HCT116 (cell line): ENCODE measurements at regions not wholly inside any gene's neighbourhood (a gene's known extent, or its start where the extent isn't known, plus 50 kb on each side); places are given as distances from the start of the nearest gene placed in this dataset.

ENCODE experiments used
- ATAC-seq: fragments of 200-7000 bp; cut with Tn5 transposase; 2 replicates; pipeline ENCODE4 v1.9.1; 2020; ENCODE audit warnings: mild to moderate bottlenecking, moderate library complexity
- BruUV-seq: library from RNA; stranded (reverse); fragments of 400-500 nt; replicated peaks from 2 replicates; lab custom pipeline; 2021; lab: Mats Ljungman, UMichigan
- CTCF ChIA-PET: fragments of 300-600 bp; sonication (Branson Sonifier 250); formaldehyde crosslinking; loops from one replicate; lab custom pipeline; 2021; ENCODE audit warnings: antibody characterized with exemption; lab: Charles Lee
- POLR2A ChIA-PET: fragments of 300-600, 350-600 bp; sonication (Branson Sonifier 250); formaldehyde crosslinking; loops from one replicate; lab custom pipeline; 2021; ENCODE audit warnings: antibody characterized with exemption; lab: Charles Lee
- RAD21 ChIA-PET, 2 experiments: fragments of 300-600 bp; sonication (Branson Sonifier 250); formaldehyde crosslinking; loops; one replicate each; lab custom pipeline; 2023; ENCODE audit warnings: low total read pairs in 2 of 2; ENCODE audit not compliant: uncharacterized antibody in 2 of 2, unreplicated experiment in 2 of 2, low non-redundant PET in 1 of 2; lab: Charles Lee
- DNase-seq: peaks from one replicate; pipeline ENCODE4 v3.0.0-alpha.2; 2010; ENCODE audit warnings: low read depth, low spot score
- H2AFZ ChIP-seq: fragments of 200-600 bp; shearing (Covaris generic), sonication (generic); 2 replicates; pipeline ENCODE4 v1.6.1; 2017; ENCODE audit warnings: low read depth, mixed run types, mixed read lengths, antibody characterized with exemption, low read length; ENCODE audit not compliant: poor library complexity, severe bottlenecking
- H3K27ac ChIP-seq: 2 replicates; pipeline ENCODE4 v1.5.1; 2012; ENCODE audit warnings: low read depth, low read length
- H3K27me3 ChIP-seq: fragments of 200-600 bp; sonication (generic); 2 replicates; pipeline ENCODE4 v1.6.1; 2016; ENCODE audit warnings: mixed run types, low read length, mixed read lengths; ENCODE audit not compliant: insufficient read depth
- H3K36me3 ChIP-seq, 2 experiments: fragments of 200-500 bp in 1 of 2; fragments of 200-600 bp in 1 of 2; sonication (Bioruptor generic) in 1 of 2; sonication (generic) in 1 of 2; 2 replicates each; pipeline versions ENCODE4 v1.5.1 to v1.6.1; 2014 to 2016; ENCODE audit warnings: low read length in 2 of 2, inconsistent platforms in 1 of 2, mixed read lengths in 1 of 2, mixed run types in 1 of 2; ENCODE audit not compliant: insufficient read depth in 2 of 2, control insufficient read depth in 1 of 2
- H3K4me1 ChIP-seq, 2 experiments: fragments of 200-600 bp in 1 of 2; sonication (generic) in 1 of 2; 2 replicates each; pipeline versions ENCODE4 v1.5.1 to v1.6.1; 2012 to 2017; ENCODE audit warnings: low read length in 2 of 2, inconsistent platforms in 1 of 2, mild to moderate bottlenecking in 1 of 2, mixed read lengths in 1 of 2, mixed run types in 1 of 2, moderate library complexity in 1 of 2; ENCODE audit not compliant: insufficient read depth in 2 of 2, control insufficient read depth in 1 of 2
- H3K4me2 ChIP-seq: fragments of 200-600 bp; sonication (generic); 2 replicates; pipeline ENCODE4 v1.6.1; 2017; ENCODE audit warnings: mixed run types, low read length, mixed read lengths
- H3K4me3 ChIP-seq, 2 experiments: fragments of 200-600 bp in 1 of 2; sonication (generic) in 1 of 2; replicated peaks in 1 of 2; 2 replicates each; pipeline ENCODE4 v1.5.1; 2011 to 2016; ENCODE audit warnings: low read length in 2 of 2, control low read depth in 1 of 2, low read depth in 1 of 2, mild to moderate bottlenecking in 1 of 2, mixed read lengths in 1 of 2, mixed run types in 1 of 2
- H3K79me2 ChIP-seq: fragments of 200-600 bp; sonication (generic); 2 replicates; pipeline ENCODE4 v1.6.1; 2017; ENCODE audit warnings: mild to moderate bottlenecking, mixed run types, low read length, moderate library complexity, mixed read lengths; ENCODE audit not compliant: insufficient read depth
- H3K9ac ChIP-seq: fragments of 200-600 bp; sonication (generic); 2 replicates; pipeline ENCODE4 v1.6.1; 2016; ENCODE audit warnings: low read length, mixed read lengths
- H3K9me2 ChIP-seq: fragments of 200-600 bp; sonication (generic), shearing (Covaris generic); 2 replicates; pipeline ENCODE4 v1.6.1; 2017; ENCODE audit warnings: mixed run types, mild to moderate bottlenecking, moderate library complexity; ENCODE audit not compliant: insufficient read depth
- H3K9me3 ChIP-seq, 2 experiments: fragments of 200-500 bp in 1 of 2; fragments of 200-600 bp in 1 of 2; sonication (Bioruptor generic) in 1 of 2; sonication (generic) in 1 of 2; 2 replicates each; pipeline ENCODE4 v1.6.1; 2014 to 2017; ENCODE audit warnings: low read length in 2 of 2, mixed read lengths in 2 of 2, inconsistent platforms in 1 of 2, low read depth in 1 of 2, mild to moderate bottlenecking in 1 of 2, mixed run types in 1 of 2, moderate library complexity in 1 of 2; ENCODE audit not compliant: control insufficient read depth in 1 of 2, insufficient read depth in 1 of 2
- H4K20me1 ChIP-seq: fragments of 200-600 bp; sonication (generic), shearing (Covaris generic); 2 replicates; pipeline ENCODE4 v1.6.1; 2017; ENCODE audit warnings: mixed run types, mild to moderate bottlenecking, moderate library complexity; ENCODE audit not compliant: insufficient read depth
- CBX3 ChIP-seq: IDR thresholded peaks from 2 replicates; pipeline ENCODE4 v1.6.1; 2012; ENCODE audit warnings: low read depth
- CEBPB ChIP-seq: IDR thresholded peaks from 2 replicates; pipeline ENCODE4 v1.6.1; 2012; ENCODE audit warnings: low read depth
- CTCF ChIP-seq, 3 experiments: fragments of 200-600 bp in 1 of 3; sonication (generic) in 1 of 3; IDR thresholded peaks in 2 of 3; conservative IDR thresholded peaks in 1 of 3; 2 replicates each; pipeline ENCODE4 v1.5.1; 2012 to 2017; ENCODE audit warnings: low read depth in 2 of 3, low read length in 2 of 3, antibody characterized with exemption in 1 of 3, borderline replicate concordance in 1 of 3, control low read depth in 1 of 3, mild to moderate bottlenecking in 1 of 3, mixed read lengths in 1 of 3, mixed run types in 1 of 3, moderate library complexity in 1 of 3; ENCODE audit not compliant: insufficient read depth in 1 of 3
- EGR1 ChIP-seq: IDR thresholded peaks from 2 replicates; pipeline ENCODE4 v1.6.1; 2012; ENCODE audit warnings: low read depth
- ELF1 ChIP-seq: IDR thresholded peaks from 2 replicates; pipeline ENCODE4 v1.6.1; 2012; ENCODE audit warnings: low read depth, borderline replicate concordance
- EZH2 ChIP-seq: fragments of 200-600 bp; sonication (generic); IDR thresholded peaks from 2 replicates; pipeline ENCODE4 v1.6.1; 2017; ENCODE audit warnings: antibody characterized with exemption, mixed run types
- EZH2phosphoT487 ChIP-seq: fragments of 200-600 bp; IDR thresholded peaks from 2 replicates; pipeline ENCODE4 v1.6.1; 2018; ENCODE audit warnings: antibody characterized with exemption, borderline replicate concordance
- FOSL1 ChIP-seq: IDR thresholded peaks from 2 replicates; pipeline ENCODE4 v1.6.1; 2012; ENCODE audit warnings: low read depth
- JUND ChIP-seq: IDR thresholded peaks from 2 replicates; pipeline ENCODE4 v1.6.1; 2012
- MAX ChIP-seq: IDR thresholded peaks from 2 replicates; pipeline ENCODE4 v1.6.1; 2012
- POLR2A ChIP-seq: IDR thresholded peaks from 2 replicates; pipeline ENCODE4 v1.7.0; 2011; ENCODE audit warnings: borderline replicate concordance; ENCODE audit not compliant: insufficient read depth, insufficient read length; ENCODE audit errors: extremely low read depth
- POLR2AphosphoS5 ChIP-seq: IDR thresholded peaks from 2 replicates; pipeline ENCODE4 v1.6.1; 2011; ENCODE audit warnings: mild to moderate bottlenecking, low read depth, low read length, moderate library complexity
- SIN3A ChIP-seq: IDR thresholded peaks from 2 replicates; pipeline ENCODE4 v1.6.1; 2012; ENCODE audit warnings: low read depth
- SP1 ChIP-seq: IDR thresholded peaks from 2 replicates; pipeline ENCODE4 v1.6.1; 2012; ENCODE audit warnings: low read depth
- SRF ChIP-seq: IDR thresholded peaks from 2 replicates; pipeline ENCODE4 v1.6.1; 2012; ENCODE audit warnings: low read depth
- YY1 ChIP-seq: IDR thresholded peaks from 2 replicates; pipeline ENCODE4 v1.6.1; 2011; ENCODE audit warnings: low read length, low read depth, moderate library complexity, mild to moderate bottlenecking; ENCODE audit not compliant: insufficient replicate concordance; ENCODE audit errors: extremely low read depth
- intact Hi-C: fragments of 100-400 bp; cut with micrococcal nuclease; formaldehyde crosslinking; loops from 2 replicates; pipeline ENCODE4 v1.10.0; 2022
- TF ChIP-seq, protein P1 (sequence below): IDR thresholded peaks from 2 replicates; pipeline ENCODE4 v1.6.1; 2012

GRCh38 chr10:2665772-2666171 is 401.6 kb upstream of the PFKP start:
- Histone ChIP-seq H4K20me1 (no peaks in the 10 kb centered on the region), H2AFZ (no peak overlapping the region), H3K36me3 (no peaks in the 10 kb centered on the region), H3K4me1 (no peaks in the 10 kb centered on the region), H3K27ac (no peak overlapping the region), H3K9ac (no peak overlapping the region), H3K27me3 (no peaks in the 10 kb centered on the region), H3K79me2 (no peaks in the 10 kb centered on the region), H3K4me3 (no peak overlapping the region), H3K4me2 (no peak overlapping the region), H3K9me2 (no peaks in the 10 kb centered on the region), H3K9me3 (peaks cover 4 to 18% of the 10 kb centered on the region in 2 experiments; a peak in 3 of 4 replicates)
- DNase-seq (no peak), ATAC-seq (no peak)
- no TSS peak for BruUV-seq
- intact Hi-C loops: no loop called here
- RAD21 ChIA-PET: no interaction called here
- POLR2A ChIA-PET: no interaction called here
- TF ChIP-seq CEBPB: no peak
- CTCF ChIA-PET: no interaction called here

DNA sequence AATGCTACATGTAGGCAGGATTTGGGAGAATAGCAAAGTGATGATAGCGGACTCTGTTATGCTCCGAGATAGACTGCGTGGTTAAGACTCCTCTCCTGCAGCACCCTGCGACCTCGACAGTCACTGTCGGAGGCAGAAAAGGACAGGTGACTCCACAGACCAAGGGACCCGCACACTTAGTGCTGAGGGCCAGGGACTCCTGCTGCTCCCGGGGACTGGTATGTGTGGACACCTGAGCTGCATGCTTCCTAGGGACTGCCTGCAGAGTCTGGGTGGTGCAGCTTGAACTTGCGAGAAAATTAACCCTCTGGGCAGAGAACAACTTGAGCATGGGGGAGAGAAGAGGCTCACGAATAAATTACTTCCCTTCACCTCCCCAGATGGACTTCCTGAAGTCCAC is 407.1 kb upstream of the PFKP start:
- H3K79me2 ChIP-seq: no peaks in the 10 kb centered on the region
- H3K4me2 ChIP-seq: no peak overlapping the region
- H3K9ac ChIP-seq: no peak overlapping the region
- no peak overlapping the region for H2AFZ ChIP-seq
- ATAC-seq: no peak
- H3K27ac ChIP-seq: no peak overlapping the region
- no peak overlapping the region for H3K4me3 ChIP-seq
- no peaks in the 10 kb centered on the region for H3K36me3 ChIP-seq
- no peak for TF ChIP-seq EGR1
- no peak for TF ChIP-seq MAX
- no peak for TF ChIP-seq SP1
- no peak for TF ChIP-seq SRF
- no peak for TF ChIP-seq EZH2phosphoT487
- TF ChIP-seq, protein P1, sequence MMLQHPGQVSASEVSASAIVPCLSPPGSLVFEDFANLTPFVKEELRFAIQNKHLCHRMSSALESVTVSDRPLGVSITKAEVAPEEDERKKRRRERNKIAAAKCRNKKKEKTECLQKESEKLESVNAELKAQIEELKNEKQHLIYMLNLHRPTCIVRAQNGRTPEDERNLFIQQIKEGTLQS: no peak
- no peak for TF ChIP-seq CBX3
- TF ChIP-seq SIN3A: no peak
- TF ChIP-seq CEBPB: no peak
- no peak for TF ChIP-seq ELF1
- TF ChIP-seq POLR2A: no peak
- no peak for TF ChIP-seq JUND
- TF ChIP-seq EZH2: no peak
- TF ChIP-seq POLR2AphosphoS5: no peak
- TF ChIP-seq CTCF (IDR thresholded peaks at IDR 0.05 in 2 of 3, conservative IDR thresholded peaks at IDR 0.05 in 1 of 3; ENCODE audit: borderline replicate concordance in 1 of 3, insufficient read depth in 1 of 3, low read depth in 2 of 3, low read length in 2 of 3): no peak
- TF ChIP-seq FOSL1: no peak
- TF ChIP-seq YY1: no peak
- ChIA-PET POLR2A (no interaction called here), CTCF (no interaction called here), RAD21 (no interaction called here)
- no peaks in the 10 kb centered on the region for H3K9me2 ChIP-seq
- BruUV-seq: no TSS peak
- no peak for DNase-seq
- peaks cover 12 to 25% of the 10 kb centered on the region in 2 experiments; a peak in 3 of 4 replicates for H3K9me3 ChIP-seq
- intact Hi-C loops: no loop called here
- H4K20me1 ChIP-seq: no peaks in the 10 kb centered on the region
- H3K4me1 ChIP-seq: no peaks in the 10 kb centered on the region
- H3K27me3 ChIP-seq: no peaks in the 10 kb centered on the region
